Fibroblast of skin of right biceps (primary cell): ENCODE measurements at regions not wholly inside any gene's neighbourhood (a gene's known extent, or its start where the extent isn't known, plus 50 kb on each side); places are given as distances from the start of the nearest gene placed in this dataset.
A peak's percentile ranks its signal among the peaks of the same experiment; 100 is the strongest.

Experiments used
- DNase-seq: peaks from one replicate; pipeline ENCODE4 v3.0.0-alpha.2; 2013

DNA sequence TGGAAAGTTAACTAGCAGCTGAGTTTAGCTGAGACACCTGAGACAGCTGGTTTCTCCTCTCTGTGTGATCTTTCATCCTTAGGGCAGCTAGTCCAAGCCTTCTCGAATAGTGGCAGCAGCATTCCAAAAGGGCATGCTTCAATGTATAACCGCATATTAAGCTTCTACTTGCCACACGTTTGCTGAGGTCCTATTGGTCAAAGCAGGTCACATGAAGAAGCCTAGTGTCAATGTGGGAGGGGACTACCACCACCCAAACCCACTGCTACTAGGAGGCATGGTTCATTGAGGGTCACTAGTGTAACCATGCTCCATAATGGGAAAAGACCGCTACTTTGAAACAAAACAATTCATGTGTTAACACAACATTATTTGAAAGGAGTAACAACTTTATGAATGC lies 314.9 kb upstream of the SMIM31 start:
- DNase-seq = no peak

GRCh38 chr4:164440199-164440598 lies 313.7 kb upstream of the SMIM31 start:
- peak; percentile 32 for DNase-seq

DNA sequence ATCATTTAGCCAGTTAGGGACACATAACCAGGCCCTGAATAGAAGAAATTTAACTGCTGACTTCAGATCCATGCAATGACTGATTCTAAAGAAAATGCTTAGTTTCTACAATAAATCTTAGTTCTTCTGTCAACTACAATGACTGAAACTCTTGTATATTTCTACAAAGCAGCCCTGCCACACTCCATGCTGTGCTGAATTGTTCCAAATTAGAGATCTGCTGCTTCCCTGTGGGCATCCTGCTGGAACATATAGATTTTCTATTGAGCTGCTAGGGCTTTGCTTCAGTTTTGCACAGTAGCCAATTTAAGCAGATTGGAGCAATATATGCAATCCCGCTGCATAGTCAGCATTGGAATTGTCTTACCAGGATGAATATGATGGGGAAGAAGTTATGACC lies 312.8 kb upstream of the SMIM31 start:
- DNase-seq = no peak

GRCh38 chr4:164442180-164442579 lies 311.8 kb upstream of the SMIM31 start:
- DNase-seq = no peak

GRCh38 chr4:164446516-164446915 lies 307.4 kb upstream of the SMIM31 start:
- no peak for DNase-seq

DNA sequence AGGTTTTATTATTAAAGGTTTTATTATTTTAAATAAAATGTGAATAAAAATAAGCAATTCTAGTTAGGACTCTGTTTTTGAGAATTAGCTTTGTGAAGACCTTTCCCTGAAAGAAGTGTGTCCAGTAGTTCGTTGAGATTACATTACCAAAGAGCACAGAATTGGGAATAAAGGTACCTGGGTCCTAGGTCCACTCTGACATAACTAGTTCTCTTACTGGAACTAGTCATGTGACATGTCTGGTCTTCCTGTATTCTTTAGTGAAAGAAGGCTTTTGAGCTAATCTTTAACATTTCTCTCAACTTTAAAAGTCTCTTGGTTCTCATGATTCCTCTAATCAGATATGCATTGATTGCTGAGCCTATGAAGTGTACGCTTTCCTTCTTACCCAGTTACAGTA lies 292.0 kb upstream of the SMIM31 start:
- DNase-seq = no peak

DNA sequence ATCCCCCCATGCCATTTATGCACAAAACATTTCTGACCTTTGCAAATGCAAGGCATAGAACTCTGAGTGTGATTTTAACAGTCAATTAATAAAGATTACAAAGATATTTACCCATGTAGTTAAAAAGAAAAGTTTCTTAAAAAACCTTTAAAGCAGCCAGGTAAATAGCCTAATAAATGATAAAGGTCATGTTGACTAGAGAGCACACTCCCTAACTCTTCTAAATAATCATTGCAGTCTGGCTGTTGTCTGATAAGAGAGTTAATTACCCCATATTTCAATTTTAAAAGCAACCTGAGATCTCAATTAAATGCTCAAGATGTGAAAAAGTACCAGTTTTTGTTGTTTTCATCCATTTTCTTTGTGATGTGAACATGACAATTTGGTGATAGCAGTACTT lies 291.5 kb upstream of the SMIM31 start:
- no peak for DNase-seq

DNA sequence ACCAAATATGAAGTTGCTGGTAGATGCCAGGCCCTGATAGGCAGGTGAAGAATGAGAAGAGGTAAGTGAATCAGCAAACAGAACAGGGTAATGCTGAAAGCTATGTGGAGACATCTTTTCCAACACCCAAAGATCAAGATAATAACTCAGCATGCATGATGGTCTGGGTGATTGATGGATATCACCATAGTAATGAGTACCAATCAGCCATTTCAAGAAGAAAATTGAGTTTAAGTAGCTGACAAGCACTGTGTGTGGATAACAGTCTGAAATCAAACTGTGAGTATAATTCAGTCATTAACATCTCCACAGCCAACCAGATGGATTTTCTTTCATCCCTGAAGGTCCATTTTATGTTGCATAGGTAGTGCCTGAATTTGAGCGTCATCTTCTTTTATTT lies 289.6 kb upstream of the SMIM31 start:
- no peak for DNase-seq

- DNase-seq = no peak
These were observed 286.4 kb upstream of the SMIM31 start for GRCh38 chr4:164467493-164467892.

DNA sequence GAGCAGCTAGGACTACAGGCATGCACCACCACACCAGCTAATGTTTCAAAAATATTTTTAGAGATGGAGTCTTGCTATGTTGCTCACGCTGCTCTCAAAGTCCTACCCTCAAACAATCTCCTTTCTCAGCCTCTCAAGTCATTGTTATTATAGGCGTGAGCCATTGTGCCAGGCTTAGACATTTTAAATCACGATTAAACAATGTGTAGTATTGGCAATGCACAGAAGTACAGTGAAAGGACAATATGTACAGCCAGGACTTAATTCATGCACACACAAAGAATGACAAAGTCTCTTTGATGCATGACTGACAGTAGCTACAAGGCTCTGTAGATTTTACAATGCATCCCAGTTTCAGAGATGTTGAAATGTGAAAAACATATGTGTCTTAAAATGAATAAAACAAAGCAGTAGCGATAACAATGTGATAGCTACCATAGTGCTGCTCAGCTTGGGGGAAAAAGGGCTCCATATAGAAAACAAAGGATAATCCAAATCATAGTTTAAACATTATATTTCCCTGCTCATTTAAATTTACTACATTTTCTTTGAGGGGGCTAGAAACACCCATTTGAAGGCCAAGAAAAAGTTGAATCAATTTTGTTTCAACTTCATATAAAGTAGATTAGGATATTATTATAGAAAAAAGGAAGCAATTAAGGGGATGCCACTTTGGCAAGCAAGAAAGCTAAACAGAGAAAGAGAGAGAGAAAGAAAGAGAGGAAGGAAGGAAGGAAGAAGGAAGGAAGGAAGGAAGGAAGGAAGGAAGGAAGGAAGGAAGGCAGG lies 272.4 kb upstream of the SMIM31 start:
- DNase-seq = no peak

DNA sequence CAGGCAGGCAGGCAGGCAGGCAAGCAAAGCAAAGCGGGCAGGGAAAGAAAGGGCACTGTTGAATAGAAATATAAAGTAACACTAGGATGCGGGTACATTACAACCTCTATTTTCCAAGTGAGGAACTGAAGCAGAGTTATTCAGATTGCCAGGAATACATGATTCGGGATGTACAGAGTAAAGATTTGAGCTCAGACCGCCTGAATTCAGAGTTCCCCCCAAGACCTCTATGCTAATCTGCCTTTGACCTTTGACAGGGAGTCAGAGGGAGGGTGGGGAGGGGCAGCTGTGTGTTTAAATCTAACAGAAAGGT lies 271.9 kb upstream of the SMIM31 start:
- no peak for DNase-seq

DNA sequence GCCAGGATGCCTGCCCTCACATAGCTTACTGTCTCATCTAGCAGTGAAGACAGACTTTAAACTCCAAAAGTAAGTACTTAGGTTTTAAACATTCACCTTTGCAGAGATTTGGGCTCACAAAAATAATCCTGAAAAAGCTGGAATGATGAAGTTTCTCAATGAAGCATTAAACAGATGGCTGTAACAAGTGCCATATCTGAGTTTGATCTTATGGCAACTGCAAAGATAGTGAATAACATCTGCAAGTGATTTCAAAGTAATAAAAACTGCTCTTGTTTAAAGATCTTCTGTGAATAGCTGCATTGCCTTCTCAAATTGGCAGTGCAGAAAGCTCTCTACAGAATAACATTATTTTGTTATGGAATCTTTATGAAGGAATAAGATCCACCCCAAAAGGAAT lies 271.2 kb upstream of the SMIM31 start:
- no peak for DNase-seq

GRCh38 chr4:164483711-164484110 lies 270.2 kb upstream of the SMIM31 start:
- DNase-seq = no peak

DNA sequence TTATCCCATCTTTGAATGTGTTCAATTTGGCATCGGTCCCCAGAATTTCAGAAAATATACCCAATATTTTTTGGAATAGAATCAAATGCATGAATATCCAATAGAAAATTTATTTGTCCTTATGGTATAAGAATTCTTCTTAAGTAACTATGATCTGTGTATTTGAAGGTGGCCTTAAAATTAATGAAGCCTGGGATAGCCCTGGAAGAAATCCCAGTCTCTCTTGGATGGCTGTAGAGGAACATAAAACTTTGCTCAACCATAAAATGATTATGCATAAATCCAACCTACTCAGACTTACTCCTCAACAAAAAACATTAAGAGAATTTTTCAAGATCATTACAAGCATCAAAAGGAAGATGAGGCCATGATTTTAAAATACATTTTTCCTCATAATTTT lies 269.4 kb upstream of the SMIM31 start:
- DNase-seq = no peak

GRCh38 chr4:164485136-164485535 lies 268.8 kb upstream of the SMIM31 start:
- no peak for DNase-seq

DNA sequence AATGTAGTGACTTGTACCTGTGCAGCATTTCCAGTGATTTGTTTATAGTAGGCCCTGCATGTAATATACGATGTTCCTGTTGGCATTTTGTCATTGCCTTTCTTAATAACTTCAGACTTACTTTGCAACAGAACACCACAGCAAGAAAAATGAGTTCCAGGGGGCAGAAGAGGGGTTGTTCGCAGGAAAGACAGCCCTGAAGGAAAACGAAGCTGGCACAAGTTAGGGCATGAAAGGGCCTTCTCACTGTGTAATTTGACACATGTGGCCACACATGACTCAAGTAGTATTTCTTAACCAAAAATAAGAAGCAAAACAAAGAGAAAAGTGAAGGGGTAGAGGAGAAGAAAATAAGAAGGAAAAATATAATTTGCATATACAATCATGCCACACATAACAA lies 265.8 kb upstream of the SMIM31 start:
- no peak for DNase-seq

DNA sequence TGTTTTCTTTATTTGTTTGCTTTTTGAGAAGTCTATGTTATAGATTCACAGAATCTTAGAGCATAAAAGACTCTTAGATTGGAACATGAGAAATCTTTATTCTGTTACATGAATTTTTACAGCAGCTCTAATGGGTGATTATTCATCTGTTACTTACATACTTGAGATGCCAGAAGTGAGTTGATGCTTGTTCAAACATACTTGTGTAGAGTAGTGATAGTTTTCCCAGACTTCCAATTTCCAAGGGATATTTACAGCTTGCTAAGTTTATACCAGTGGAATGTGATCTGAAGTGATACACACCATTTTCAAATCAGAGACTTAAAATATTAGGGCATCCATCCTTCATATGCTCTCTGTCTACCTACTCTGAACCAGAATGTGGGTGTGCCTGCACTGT lies 252.9 kb upstream of the SMIM31 start:
- peak; percentile 38 for DNase-seq

DNA sequence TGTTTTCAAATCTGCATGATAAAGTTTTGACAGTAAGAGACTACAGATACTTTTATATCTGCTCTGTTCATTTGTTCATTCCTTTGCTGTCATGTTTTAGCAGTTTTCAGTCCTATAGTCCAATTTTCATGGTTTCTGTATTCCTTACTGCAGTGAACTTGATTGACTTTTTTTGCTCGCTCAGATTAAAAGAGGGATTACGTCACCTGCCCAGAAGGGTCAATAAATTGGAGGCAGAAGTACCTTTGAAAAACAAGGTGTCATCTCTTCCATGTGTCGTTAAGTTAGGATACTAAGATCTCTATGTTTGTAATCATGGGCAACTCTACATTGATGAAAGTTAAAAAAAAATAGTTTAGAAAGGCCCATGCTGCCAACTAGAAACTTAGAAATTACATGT lies 250.1 kb upstream of the SMIM31 start:
- no peak for DNase-seq

DNA sequence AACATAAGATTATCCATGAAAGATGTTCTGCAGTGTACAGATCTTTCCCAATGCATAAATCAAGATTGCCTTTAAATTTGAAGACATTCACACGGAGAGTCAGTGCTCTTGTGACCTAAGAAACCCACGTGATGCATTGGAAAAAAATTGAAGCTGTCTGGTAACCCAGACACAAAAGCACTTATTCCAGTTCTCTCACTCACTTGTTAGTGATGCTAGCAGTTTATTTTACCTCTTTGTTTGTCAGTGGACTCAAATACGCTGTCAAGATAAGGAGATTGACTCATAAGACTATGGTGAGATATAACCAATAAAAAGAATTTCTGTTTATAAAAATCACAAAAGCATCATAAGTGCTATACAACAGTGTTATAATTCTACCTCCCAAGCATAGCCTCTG lies 245.8 kb upstream of the SMIM31 start:
- DNase-seq = no peak

- no peak for DNase-seq
These were observed 245.2 kb upstream of the SMIM31 start for GRCh38 chr4:164508771-164509170.

DNA sequence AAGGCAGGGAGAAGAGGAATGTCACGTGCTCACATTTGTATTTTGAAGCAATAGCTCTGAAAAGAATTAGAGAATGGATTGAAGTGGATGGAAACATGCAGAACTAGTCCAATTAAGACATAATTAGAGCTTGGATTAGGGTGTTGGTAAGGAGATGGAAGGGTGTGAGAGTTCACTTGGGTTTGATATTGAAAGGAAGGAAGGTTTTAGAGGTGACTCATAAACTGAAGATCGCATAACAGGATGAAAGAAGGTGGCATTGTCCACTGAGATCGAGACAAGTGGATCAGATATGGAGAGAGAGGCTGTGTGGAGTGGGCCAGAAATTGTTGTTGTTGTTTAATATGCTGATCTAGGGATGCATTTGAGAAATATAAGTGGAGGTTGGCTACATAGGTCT lies 244.0 kb upstream of the SMIM31 start:
- no peak for DNase-seq

GRCh38 chr4:164512124-164512523 lies 241.8 kb upstream of the SMIM31 start:
- no peak for DNase-seq

DNA sequence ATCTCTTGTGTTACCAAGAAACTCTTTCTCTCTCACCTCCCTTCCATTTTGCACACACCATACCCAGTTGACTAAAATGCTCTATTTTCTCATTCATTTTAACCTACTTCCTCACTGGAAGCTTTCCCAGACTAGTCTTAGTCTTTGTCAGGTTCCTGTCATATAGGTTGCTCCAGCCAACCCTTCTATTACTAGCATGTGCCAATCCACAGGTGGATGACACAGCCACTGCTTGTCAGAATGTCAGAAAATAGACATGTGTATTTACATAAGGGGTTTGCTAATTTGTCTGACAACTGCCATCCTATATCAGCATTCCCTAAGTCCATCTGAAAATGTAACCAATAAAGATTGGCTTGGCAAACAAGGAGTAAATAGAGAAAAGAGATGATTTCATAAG lies 239.2 kb upstream of the SMIM31 start:
- DNase-seq = no peak

DNA sequence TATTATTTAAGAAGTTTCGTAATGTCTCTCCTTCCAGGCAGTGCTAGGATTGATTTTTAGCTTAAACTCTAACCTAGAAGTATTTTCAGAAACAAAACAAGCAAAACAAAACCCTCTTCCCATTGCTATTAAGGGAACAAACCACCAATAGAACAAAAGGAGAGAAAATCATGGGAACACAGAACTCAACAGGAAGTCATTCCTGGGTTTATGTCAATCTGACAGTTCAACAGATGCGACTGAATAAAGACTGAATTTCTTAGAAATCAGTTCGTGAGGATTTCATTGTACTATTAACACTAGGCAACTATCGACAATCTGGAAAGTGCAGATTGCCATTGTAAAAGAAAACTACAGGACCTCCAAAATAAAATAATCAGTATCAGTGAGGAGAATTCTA lies 229.1 kb upstream of the SMIM31 start:
- DNase-seq = no peak

DNA sequence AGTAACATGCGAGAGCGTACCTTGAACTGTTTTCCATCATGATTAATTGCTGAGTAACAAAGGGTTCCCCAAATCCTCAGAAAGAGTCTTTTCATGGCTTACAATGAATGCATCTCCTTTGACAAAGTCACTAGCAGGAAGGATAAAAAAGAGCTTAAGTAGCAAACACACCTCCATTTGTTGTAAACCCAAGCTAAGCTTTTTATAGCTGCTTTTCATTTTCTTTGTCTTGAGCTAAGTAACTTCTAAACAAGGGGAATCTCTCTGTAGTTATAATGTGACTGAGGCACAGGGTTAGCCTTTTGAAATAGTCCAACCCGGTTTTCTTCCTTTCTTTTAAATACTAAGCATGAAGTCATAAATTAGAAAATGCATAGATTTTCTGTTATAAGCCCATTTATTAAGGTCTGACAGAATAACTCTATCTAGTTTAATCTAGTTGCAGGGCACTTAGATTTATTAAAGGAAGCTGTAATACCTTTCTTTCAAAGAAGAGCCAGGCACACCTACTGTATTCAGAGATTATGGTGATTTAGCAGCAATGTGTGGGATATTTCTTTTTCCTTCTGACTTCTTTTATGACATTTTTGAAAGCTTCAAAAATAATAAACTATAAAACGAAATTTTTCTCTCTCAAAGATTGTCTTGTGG lies 226.9 kb upstream of the SMIM31 start:
- DNase-seq = no peak
